Liver (tissue), 8 donors: ENCODE measurements at regions not wholly inside any gene's neighbourhood (a gene's known extent, or its start where the extent isn't known, plus 50 kb on each side); places are given as distances from the start of the nearest gene placed in this dataset.

Experiments
- DNase-seq: peaks from one replicate; pipeline ENCODE4 v3.0.0-alpha.2; 2017; ENCODE audit warnings: low spot score
- H3K27ac ChIP-seq, 2 donors: one replicate each; pipeline ENCODE4 v1.7.0; 2013; ENCODE audit warnings: inconsistent platforms in 2 of 2, low read length in 2 of 2, control low read depth in 1 of 2, low read depth in 1 of 2, mild to moderate bottlenecking in 1 of 2
- H3K27me3 ChIP-seq, 4 donors: one replicate each; pipeline versions ENCODE4 v1.6.1 to v1.7.0; 2013; ENCODE audit warnings: low read length in 3 of 4, inconsistent platforms in 1 of 4, mild to moderate bottlenecking in 1 of 4, moderate library complexity in 1 of 4; ENCODE audit not compliant: control insufficient read depth in 4 of 4, insufficient read depth in 4 of 4
- H3K36me3 ChIP-seq, 4 donors: one replicate each; pipeline versions ENCODE4 v1.6.1 to v1.7.0; 2013; ENCODE audit warnings: low read length in 3 of 4, mild to moderate bottlenecking in 3 of 4, low read depth in 1 of 4, moderate library complexity in 1 of 4; ENCODE audit not compliant: control insufficient read depth in 4 of 4, insufficient read depth in 3 of 4
- H3K4me1 ChIP-seq, 4 donors: one replicate each; pipeline versions ENCODE4 v1.6.1 to v1.7.0; 2013; ENCODE audit warnings: low read length in 3 of 4, mild to moderate bottlenecking in 3 of 4, moderate library complexity in 1 of 4; ENCODE audit not compliant: control insufficient read depth in 4 of 4, insufficient read depth in 4 of 4
- H3K4me3 ChIP-seq, 3 donors: one replicate each; pipeline versions ENCODE4 v1.6.1 to v1.7.0; 2013; ENCODE audit warnings: low read length in 3 of 3, control low read depth in 1 of 3, low read depth in 1 of 3, mild to moderate bottlenecking in 1 of 3
- H3K9ac ChIP-seq, 2 donors: one replicate each; pipeline ENCODE4 v1.7.0; 2013; ENCODE audit warnings: low read length in 2 of 2, mild to moderate bottlenecking in 2 of 2, moderate library complexity in 2 of 2, control low read depth in 1 of 2, low read depth in 1 of 2
- H3K9me3 ChIP-seq, 4 donors: one replicate each; pipeline versions ENCODE4 v1.6.1 to v1.7.0; 2013; ENCODE audit warnings: low read length in 3 of 4; ENCODE audit not compliant: control insufficient read depth in 4 of 4
- ATF3 ChIP-seq: IDR thresholded peaks from 2 replicates; pipeline ENCODE4 v1.6.1; 2016; ENCODE audit warnings: antibody characterized with exemption
- CTCF ChIP-seq: fragments of 150-350 bp; IDR thresholded peaks from 2 replicates; pipeline ENCODE4 v1.5.1; 2017; ENCODE audit warnings: improper control_type of control experiment, low read depth, low read length; ENCODE audit not compliant: missing input control
- EGR1 ChIP-seq, 2 donors: IDR thresholded peaks; 2 replicates each; pipeline ENCODE4 v1.6.1; 2016 to 2018; ENCODE audit warnings: antibody characterized with exemption in 2 of 2, low read depth in 2 of 2
- FOXA1 ChIP-seq: IDR thresholded peaks from 2 replicates; pipeline ENCODE4 v1.6.1; 2016; ENCODE audit warnings: antibody characterized with exemption
- FOXA2 ChIP-seq: IDR thresholded peaks from 2 replicates; pipeline ENCODE4 v1.6.1; 2016; ENCODE audit warnings: antibody characterized with exemption
- GABPA ChIP-seq, 2 donors: IDR thresholded peaks in 1 of 2; conservative IDR thresholded peaks in 1 of 2; 2 replicates each; pipeline ENCODE4 v1.6.1; 2016; ENCODE audit warnings: antibody characterized with exemption in 2 of 2, mild to moderate bottlenecking in 1 of 2, moderate library complexity in 1 of 2
- HNF4A ChIP-seq, 2 donors: conservative IDR thresholded peaks; 2 replicates each; pipeline ENCODE4 v1.6.1; 2016; ENCODE audit warnings: antibody characterized with exemption in 2 of 2, mild to moderate bottlenecking in 2 of 2
- HNF4G ChIP-seq: IDR thresholded peaks from 2 replicates; pipeline ENCODE4 v1.6.1; 2016; ENCODE audit warnings: antibody characterized with exemption
- JUND ChIP-seq, 2 donors: IDR thresholded peaks; 2 replicates each; pipeline ENCODE4 v1.6.1; 2016; ENCODE audit warnings: antibody characterized with exemption in 2 of 2
- MAX ChIP-seq: IDR thresholded peaks from 2 replicates; pipeline ENCODE4 v1.6.1; 2016; ENCODE audit warnings: antibody characterized with exemption
- NR2F2 ChIP-seq: IDR thresholded peaks from 2 replicates; pipeline ENCODE4 v1.6.1; 2016; ENCODE audit warnings: antibody characterized with exemption
- RAD21 ChIP-seq, 2 donors: IDR thresholded peaks; 2 replicates each; pipeline ENCODE4 v1.6.1; 2016; ENCODE audit warnings: antibody characterized with exemption in 2 of 2, mild to moderate bottlenecking in 2 of 2
- REST ChIP-seq: IDR thresholded peaks from 2 replicates; pipeline ENCODE4 v1.6.1; 2016; ENCODE audit warnings: antibody characterized with exemption, mild to moderate bottlenecking
- RXRA ChIP-seq, 2 donors: IDR thresholded peaks; 2 replicates each; pipeline ENCODE4 v1.6.1; 2017 to 2018; ENCODE audit warnings: antibody characterized with exemption in 2 of 2, mild to moderate bottlenecking in 1 of 2
- SP1 ChIP-seq: IDR thresholded peaks from 2 replicates; pipeline ENCODE4 v1.6.1; 2018; ENCODE audit warnings: antibody characterized with exemption, mild to moderate bottlenecking
- TAF1 ChIP-seq: conservative IDR thresholded peaks from 2 replicates; pipeline ENCODE4 v1.6.1; 2016; ENCODE audit warnings: antibody characterized with exemption, mild to moderate bottlenecking
- YY1 ChIP-seq: IDR thresholded peaks from 2 replicates; pipeline ENCODE4 v1.6.1; 2016; ENCODE audit warnings: antibody characterized with exemption, mild to moderate bottlenecking
- ZBTB33 ChIP-seq: IDR thresholded peaks from 2 replicates; pipeline ENCODE4 v1.6.1; 2016; ENCODE audit warnings: antibody characterized with exemption
- WGBS: extraction: QIAGEN DNeasy Blood & Tissue Kit; methylation state at CpG from one replicate; pipeline ENCODE4 v1.1.7; 2013; 5-methylcytosine and 5-hydroxymethylcytosine counted together
- donor health status: healthy.
- donor health status: healthy.
- donor health status: healthy.
- donor health status: healthy.
- donor health status: healthy.

GRCh38 chr4:159526172-159526571, 423.3 kb downstream of the RAPGEF2 start:
- Histone ChIP-seq H3K36me3 (no peaks in the 10 kb centered on the region), H3K27ac (peak overlapping the region in 1 of 2 donors; percentile 30), H3K9ac (no peak overlapping the region), H3K27me3 (no peaks in the 10 kb centered on the region), H3K4me1 (peaks cover 0 to 6% (median 3%) of the 10 kb centered on the region in 4 donors), H3K4me3 (no peak overlapping the region), H3K9me3 (no peaks in the 10 kb centered on the region)
- peak; percentile 40 to 73 for TF ChIP-seq HNF4A (conservative IDR thresholded peaks at IDR 0.05)
- TF ChIP-seq FOXA1, result peak; percentile 11
- peak; percentile 34 for TF ChIP-seq REST
- no peak for TF ChIP-seq NR2F2
- peak in 1 of 2 donors; percentile 28 for TF ChIP-seq EGR1 (IDR thresholded peaks at IDR 0.05; ENCODE audit: low read depth in 2 of 2)
- peak; percentile 52 for TF ChIP-seq ZBTB33
- TF ChIP-seq TAF1, result no peak
- peak; percentile 54 for TF ChIP-seq SP1
- no peak for TF ChIP-seq ATF3
- TF ChIP-seq RAD21 (IDR thresholded peaks at IDR 0.05), result peak in 1 of 2 donors; percentile 16
- TF ChIP-seq YY1, result peak; percentile 69
- TF ChIP-seq MAX, result peak; percentile 58
- peak in 1 of 2 donors; percentile 26 for TF ChIP-seq GABPA (IDR thresholded peaks at IDR 0.05 in 1 of 2, conservative IDR thresholded peaks at IDR 0.05 in 1 of 2)
- peak in 1 of 2 donors; percentile 59 for TF ChIP-seq JUND (IDR thresholded peaks at IDR 0.05)
- peak in 1 of 2 donors; percentile 74 for TF ChIP-seq RXRA (IDR thresholded peaks at IDR 0.05)
- TF ChIP-seq CTCF, result no peak
- TF ChIP-seq FOXA2, result peak; percentile 45
- TF ChIP-seq HNF4G, result no peak
- 44% methylated on average over 6 of the region's 6 CpGs for WGBS
- DNase-seq, result no peak
